GM18909 (cell line): ENCODE measurements at regions not wholly inside any gene's neighbourhood (a gene's known extent, or its start where the extent isn't known, plus 50 kb on each side); places are given as distances from the start of the nearest gene placed in this dataset.

Experiments
- ATAC-seq: cut with Tn5 transposase; IDR thresholded peaks from one replicate; pipeline ENCODE4 v1.9.1; 2021; ENCODE audit warnings: mild to moderate bottlenecking; ENCODE audit not compliant: unreplicated experiment, poor library complexity

DNA sequence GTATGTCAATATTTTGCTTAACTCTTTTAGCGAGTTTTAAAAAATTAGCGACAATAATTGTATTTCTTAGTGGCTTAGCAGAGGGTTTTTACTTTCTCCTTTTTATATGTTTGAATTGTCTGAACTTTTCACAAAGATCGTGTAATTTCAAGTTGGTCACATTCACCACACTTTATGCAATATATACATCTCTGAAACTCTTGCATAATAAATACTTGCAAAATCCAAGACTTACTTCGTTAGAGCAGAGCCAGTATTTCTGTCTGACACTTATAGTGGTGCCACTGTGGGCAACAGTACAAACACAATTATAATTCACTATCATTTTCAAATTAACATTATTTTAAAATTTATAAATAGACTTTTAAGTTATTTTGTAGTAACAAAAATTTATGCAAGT is 62.0 kb downstream of the SUCNR1 start:
- no peak for ATAC-seq

DNA sequence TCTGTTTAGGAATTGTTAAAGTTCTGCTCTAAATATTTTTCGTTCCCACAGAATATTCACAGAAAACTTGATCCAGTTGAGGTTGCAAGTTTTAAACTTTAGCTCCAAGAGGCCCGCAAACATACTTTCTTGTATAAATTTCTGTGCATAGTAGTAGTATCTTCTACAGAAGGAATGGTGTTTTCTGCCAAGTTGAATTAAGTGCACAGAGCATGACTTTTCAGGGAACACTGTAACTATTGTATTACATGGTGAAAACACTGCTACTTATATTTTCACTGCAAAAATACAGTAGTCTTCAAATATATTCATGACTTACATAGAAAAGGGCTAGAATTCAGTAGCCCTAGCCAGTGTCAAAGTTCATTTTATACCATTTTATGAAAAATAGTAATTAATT is 67.0 kb downstream of the SUCNR1 start:
- no peak for ATAC-seq

- ATAC-seq = no peak
Measured at GRCh38 chr3:151943539-151943938, 70.1 kb downstream of the SUCNR1 start.

- no peak for ATAC-seq
Measured at GRCh38 chr3:151944356-151944755, 70.9 kb downstream of the SUCNR1 start.

- no peak for ATAC-seq
Measured at GRCh38 chr3:151946606-151947005, 73.2 kb downstream of the SUCNR1 start.

- ATAC-seq = no peak
Measured at GRCh38 chr3:151949706-151950105, 76.3 kb downstream of the SUCNR1 start.

DNA sequence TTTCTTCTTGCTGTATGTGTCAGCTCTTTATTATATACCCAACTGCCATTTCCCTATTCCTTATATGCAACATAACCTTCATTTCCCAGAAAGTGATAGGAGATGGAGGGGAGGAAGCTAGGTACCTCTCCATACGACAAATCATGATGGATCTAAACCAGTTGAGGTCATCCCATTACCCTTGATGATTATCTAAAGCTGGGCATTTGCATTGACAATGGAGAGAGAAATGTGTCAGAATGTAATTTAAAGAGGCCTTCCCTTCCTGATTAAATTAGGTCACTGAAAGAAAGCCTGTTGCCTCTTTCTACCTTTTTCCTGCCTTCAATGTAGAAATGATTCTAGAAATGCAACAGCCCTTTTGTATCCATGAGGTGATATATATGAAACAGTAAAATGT is 81.9 kb downstream of the SUCNR1 start:
- ATAC-seq = no peak

GRCh38 chr3:151960961-151961580 is 87.6 kb downstream of the SUCNR1 start:
- ATAC-seq = no peak

- no peak for ATAC-seq
Measured at GRCh38 chr3:151962352-151962751, 88.9 kb downstream of the SUCNR1 start.

GRCh38 chr3:151962912-151963311 is 89.5 kb downstream of the SUCNR1 start:
- no peak for ATAC-seq

DNA sequence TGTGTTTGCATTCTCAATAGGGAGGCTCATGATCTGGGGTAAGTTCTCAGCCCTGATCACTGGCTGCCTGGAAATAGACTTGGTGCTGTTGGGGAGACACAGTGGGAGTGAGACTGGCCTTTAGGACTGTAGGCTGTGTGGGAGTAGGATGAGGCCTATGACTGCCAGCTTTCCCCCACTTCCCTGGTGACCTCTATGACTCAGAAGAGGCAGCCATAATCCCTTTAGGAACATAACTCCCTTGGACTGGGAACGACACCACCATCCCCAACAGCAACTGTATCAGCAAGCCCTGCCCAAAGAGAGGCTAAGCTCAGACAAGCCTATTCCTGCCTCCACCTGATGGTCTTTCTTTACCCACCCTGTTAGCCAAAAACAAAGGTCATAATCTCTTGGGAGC is 91.3 kb downstream of the SUCNR1 start:
- no peak for ATAC-seq

DNA sequence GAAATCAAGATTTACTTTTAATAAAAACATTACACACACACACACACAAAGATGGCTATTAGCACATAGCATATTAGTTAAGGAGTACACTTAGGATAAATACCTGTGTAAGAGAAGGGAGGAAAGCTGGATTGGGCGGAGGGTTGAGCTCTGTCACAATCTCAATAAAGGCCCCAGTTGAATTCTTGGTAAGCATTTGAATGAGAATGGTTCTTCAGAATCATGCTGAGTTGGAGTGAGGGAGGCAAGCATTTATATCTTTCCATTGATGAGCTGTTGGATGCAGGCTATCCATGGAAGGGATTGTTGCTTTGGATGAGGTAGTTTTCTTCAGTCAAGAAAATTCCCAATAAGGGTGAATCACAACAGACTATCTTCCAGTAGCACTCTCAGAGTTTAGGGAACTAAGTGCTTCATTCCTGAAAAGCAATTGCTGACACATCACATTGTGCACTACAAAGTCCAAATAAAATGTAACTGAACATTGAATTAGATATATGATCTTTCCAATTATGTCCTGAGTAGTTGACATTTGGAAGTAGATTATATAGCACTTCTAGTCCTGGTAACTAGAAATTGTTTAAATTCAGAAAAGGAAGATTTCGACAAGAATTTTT is 95.7 kb downstream of the SUCNR1 start:
- no peak for ATAC-seq

DNA sequence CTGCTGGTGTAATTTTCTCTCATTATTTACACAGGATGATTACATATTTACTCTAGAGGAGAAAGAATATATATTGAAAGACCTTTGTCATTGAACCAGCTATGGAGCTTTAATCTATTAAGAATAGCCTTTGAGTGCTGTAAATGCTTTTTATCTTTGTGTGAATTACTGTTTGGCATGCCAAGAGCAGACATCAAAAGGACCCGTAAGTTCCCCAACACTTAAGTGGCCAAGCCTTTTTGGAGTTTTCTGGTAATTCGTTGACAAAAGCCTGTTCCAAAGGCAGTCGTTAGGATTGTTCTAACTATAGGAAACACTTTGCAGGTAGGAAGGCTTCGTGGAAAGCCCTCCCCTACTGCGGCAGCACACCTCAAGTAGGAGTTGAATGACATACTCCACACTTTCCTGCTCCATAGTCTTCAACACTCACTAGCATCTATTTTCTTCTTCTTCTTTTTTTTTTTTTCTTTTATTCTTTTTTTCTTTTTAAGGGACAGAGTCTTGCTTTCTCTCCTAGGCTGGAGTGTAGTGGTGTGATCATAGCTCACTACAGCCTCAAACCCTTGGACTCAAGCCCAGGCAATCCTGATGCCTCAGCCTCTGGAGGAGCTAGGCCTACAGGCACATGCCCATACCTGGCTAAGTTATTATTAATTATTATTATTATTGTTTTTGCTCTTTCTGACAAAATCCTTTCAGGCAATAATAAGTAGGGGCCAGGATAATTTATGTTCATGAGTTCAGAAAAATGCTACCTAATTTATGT is 98.6 kb downstream of the SUCNR1 start:
- ATAC-seq = no peak

DNA sequence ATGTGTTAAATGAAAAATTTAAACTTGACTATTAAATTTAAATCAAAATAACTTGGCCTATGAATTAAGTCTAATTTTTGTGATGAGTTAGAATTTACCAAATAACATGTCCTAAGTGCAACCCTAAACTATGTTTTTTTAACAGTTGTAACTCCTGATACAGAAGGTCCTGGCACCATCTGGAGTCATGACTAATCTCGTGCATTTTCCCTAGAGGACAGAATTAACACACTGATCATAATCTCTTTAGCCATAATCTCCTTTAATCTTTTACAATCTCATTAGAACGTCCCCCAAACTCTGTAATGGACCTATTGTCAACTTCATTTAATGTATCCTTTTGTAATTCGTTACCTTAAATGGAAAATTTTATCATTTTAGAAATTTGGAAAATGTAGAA is 100.6 kb downstream of the SUCNR1 start:
- no peak for ATAC-seq

GRCh38 chr3:151976211-151977050 is 103.0 kb downstream of the SUCNR1 start:
- ATAC-seq = no peak

GRCh38 chr3:151979906-151980305 is 106.5 kb downstream of the SUCNR1 start:
- no peak for ATAC-seq

GRCh38 chr3:151983538-151983937 is 110.1 kb downstream of the SUCNR1 start:
- no peak for ATAC-seq

- ATAC-seq = no peak
Measured at GRCh38 chr3:151985787-151986430, 112.5 kb downstream of the SUCNR1 start.

- no peak for ATAC-seq
Measured at GRCh38 chr3:151987893-151988292, 114.5 kb downstream of the SUCNR1 start.

- ATAC-seq = no peak
Measured at GRCh38 chr3:151989621-151990020, 116.2 kb downstream of the SUCNR1 start.
